PFSK-1 (cell line): ENCODE measurements at regions not wholly inside any gene's neighbourhood (a gene's known extent, or its start where the extent isn't known, plus 50 kb on each side); places are given as distances from the start of the nearest gene placed in this dataset.

Experiments
- FOXP2 ChIP-seq: optimal IDR thresholded peaks from 2 replicates; pipeline ENCODE3; 2011; ENCODE audit warnings: borderline replicate concordance, control low read depth, inconsistent platforms; ENCODE audit not compliant: insufficient read depth; ENCODE audit errors: extremely low read length, extremely low read depth
- POLR2AphosphoS5 ChIP-seq: IDR thresholded peaks from 2 replicates; pipeline ENCODE4 v1.6.1; 2012; ENCODE audit warnings: low read depth, mild to moderate bottlenecking, control low read depth, low read length, moderate library complexity
- REST ChIP-seq, 2 experiments: IDR thresholded peaks; 2 replicates each; pipeline versions ENCODE4 v1.6.1 to v1.8.0; 2011 to 2012; ENCODE audit warnings: low read depth in 2 of 2, low read length in 2 of 2, control low read depth in 1 of 2, inconsistent platforms in 1 of 2, mild to moderate bottlenecking in 1 of 2, moderate library complexity in 1 of 2; ENCODE audit not compliant: insufficient read depth in 1 of 2
- SIN3A ChIP-seq: IDR thresholded peaks from 2 replicates; pipeline ENCODE4 v1.6.1; 2012; ENCODE audit warnings: mild to moderate bottlenecking, low read length, moderate library complexity, borderline replicate concordance; ENCODE audit not compliant: insufficient read depth
- TAF1 ChIP-seq: IDR thresholded peaks from 2 replicates; pipeline ENCODE4 v1.6.1; 2012; ENCODE audit warnings: low read length, control low read depth, borderline replicate concordance; ENCODE audit not compliant: insufficient read depth

GRCh38 chr6:154613137-154613676, 102.7 kb upstream of the CNKSR3 start:
- TF ChIP-seq SIN3A (no peak), FOXP2 (peak; percentile 43), TAF1 (no peak), POLR2AphosphoS5 (no peak)

- TF ChIP-seq FOXP2: no peak
- TF ChIP-seq TAF1: no peak
- TF ChIP-seq POLR2AphosphoS5: no peak
- TF ChIP-seq SIN3A: no peak
- TF ChIP-seq REST (IDR thresholded peaks at IDR 0.05; ENCODE audit: insufficient read depth in 1 of 2, low read depth in 2 of 2, low read length in 2 of 2): no peak
These were observed 103.6 kb upstream of the CNKSR3 start for GRCh38 chr6:154614101-154614500.

GRCh38 chr6:154614641-154615040, 104.2 kb upstream of the CNKSR3 start:
- TF ChIP-seq TAF1 (no peak), REST (IDR thresholded peaks at IDR 0.05; ENCODE audit: insufficient read depth in 1 of 2, low read depth in 2 of 2, low read length in 2 of 2) (no peak), SIN3A (no peak), POLR2AphosphoS5 (no peak), FOXP2 (no peak)

- TF ChIP-seq TAF1: 0 out of 2 replicates have a peak, but pooled peaks have one; percentile 32
- TF ChIP-seq SIN3A: 0 out of 2 replicates have a peak, but pooled peaks have one; percentile 57
- no peak for TF ChIP-seq REST (IDR thresholded peaks at IDR 0.05; ENCODE audit: insufficient read depth in 1 of 2, low read depth in 2 of 2, low read length in 2 of 2)
- TF ChIP-seq FOXP2: peak; percentile 98
- 0 out of 2 replicates have a peak, but pooled peaks have one; percentile 37 for TF ChIP-seq POLR2AphosphoS5
These were observed 105.1 kb upstream of the CNKSR3 start for GRCh38 chr6:154615483-154616025.

- TF ChIP-seq TAF1 (no peak), REST (IDR thresholded peaks at IDR 0.05; ENCODE audit: insufficient read depth in 1 of 2, low read depth in 2 of 2, low read length in 2 of 2) (no peak), FOXP2 (no peak), POLR2AphosphoS5 (no peak), SIN3A (no peak)
These were observed 106.7 kb upstream of the CNKSR3 start for GRCh38 chr6:154617175-154617574.
